Ureter (tissue), 1 donor: ENCODE measurements at regions not wholly inside any gene's neighbourhood (a gene's known extent, or its start where the extent isn't known, plus 50 kb on each side); places are given as distances from the start of the nearest gene placed in this dataset.
"Not testable (repeated sequence)": the region's sequence is repeated elsewhere in the genome, so short reads cannot be mapped to it uniquely, and the experiment has no call there.

Experiments
- DNase-seq: peaks from one replicate; pipeline ENCODE4 v3.0.0-alpha.2; 2020; ENCODE audit warnings: low spot score
- donor health status: DM: yes; HTN: yes; CAD: no.

DNA sequence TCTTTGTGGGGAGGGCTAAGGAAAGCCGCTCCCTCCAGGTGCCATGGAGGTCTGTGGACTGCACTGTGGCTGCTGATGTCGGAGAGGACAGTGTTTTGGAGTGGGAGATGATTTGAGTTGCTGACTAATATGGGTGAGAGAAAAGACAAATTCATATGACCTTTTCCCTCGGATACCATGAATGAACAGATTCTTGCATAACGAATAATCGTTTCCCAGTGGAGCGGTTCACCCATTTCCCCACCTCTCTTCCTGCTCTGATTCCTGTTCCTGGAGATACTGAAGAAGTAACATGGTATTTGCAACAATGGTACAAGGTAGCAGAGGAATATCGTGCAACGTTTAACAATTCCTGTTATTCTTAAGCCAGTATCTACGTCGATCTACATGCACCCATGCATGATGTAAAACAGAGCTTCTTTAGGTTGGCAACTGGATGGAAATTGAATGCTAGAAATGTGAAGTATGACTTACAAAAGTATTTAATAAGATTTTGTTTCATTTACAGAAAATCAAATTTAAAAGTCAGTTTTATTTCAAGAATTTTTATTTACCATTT is 227.1 kb downstream of the TOMM20 start:
- DNase-seq, result no peak

DNA sequence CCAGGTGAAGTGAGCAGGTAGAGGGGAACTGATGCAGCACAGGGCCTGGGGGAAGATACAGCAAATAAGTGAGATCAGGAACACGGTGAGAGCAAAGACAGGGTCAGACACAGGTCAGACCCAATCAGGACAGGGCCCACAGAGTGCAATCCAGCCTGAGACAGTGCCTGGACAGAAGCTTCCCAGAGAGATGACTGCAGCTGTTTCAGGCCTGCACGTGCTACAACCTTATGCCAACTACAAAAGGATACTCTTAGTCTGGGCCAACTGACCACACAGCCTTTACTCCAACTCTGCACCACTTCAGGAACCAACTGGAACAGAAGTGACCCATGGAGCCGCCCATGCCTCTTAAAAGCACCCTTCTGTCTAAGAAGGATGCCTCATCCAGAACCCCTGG is 228.0 kb downstream of the TOMM20 start:
- DNase-seq, result no peak

DNA sequence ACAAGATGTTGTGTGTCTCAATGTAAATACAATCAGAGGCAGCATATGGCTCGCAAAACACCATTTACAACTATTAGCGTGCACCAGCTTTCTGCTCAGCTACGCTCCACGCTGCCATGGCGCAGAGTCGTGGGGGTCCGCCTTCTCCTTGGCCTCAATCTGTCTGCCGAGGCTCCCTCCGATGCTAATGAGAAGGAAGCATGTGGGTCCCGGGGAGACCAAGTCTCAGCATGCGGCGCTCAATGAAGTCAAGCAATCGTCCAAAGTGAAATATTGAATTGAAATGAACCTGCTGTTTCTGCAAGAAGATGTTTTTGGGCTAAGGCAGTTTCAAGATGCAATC is 228.9 kb downstream of the TOMM20 start:
- no peak for DNase-seq

DNA sequence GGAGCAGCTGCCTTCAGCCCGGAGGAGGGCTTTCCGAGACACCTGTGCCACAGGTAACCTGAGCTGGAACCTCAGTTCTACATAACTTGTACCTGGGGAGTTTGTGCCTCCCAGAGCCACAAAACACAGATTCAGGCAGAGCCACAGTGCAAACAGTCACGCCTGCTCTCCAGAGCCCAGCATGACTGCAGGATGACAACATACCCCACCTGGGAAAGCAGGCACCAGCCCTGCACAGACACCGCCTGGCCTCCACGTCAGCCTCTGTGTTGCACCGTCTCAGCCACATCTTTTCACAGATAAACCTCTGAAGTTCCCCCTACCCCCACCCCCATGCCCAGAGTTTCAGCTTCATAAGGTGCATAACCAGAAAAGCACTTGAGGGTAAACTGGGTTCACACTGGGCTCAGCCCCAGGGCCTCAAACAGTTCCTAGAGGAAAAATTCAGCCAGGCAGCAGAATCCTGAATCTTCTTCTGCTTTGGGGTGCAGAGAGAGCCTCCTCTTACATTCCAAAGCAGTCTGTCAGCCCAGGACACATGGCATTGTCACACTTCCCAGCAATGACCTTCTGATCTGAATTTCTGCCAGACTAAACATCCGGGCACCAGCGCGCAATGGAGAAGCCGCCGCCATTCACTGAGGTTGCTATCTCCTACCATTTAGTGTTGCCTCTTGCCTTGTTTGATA is 229.5 kb downstream of the TOMM20 start:
- DNase-seq, result no peak

DNA sequence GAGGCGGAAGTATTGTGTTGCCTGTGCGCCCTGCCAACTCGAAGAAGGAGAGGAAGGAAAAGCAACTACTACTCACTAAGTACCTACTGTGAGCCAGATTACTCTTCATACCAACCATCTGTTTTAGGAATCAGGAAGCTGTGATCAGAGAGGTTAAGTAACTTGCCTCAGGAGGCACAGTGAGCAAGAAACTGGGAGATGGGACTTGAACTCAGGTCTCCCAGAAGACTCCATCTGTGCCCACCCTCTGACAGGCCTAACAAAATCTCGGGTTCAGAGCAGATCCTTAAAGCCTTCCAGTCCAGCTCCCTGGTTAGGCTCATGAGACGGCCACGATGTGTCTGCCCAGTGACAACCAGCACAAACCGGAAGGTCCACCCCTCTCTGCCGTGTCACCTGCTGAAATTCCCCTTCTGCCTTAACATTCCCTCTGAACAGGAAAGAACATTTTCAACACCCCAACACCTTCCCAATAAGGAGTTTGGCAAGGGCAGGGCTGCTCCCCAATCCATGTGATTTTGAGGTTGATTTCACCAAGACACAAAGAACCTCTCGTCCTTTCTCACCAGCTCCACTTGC is 230.1 kb downstream of the TOMM20 start:
- no peak for DNase-seq

DNA sequence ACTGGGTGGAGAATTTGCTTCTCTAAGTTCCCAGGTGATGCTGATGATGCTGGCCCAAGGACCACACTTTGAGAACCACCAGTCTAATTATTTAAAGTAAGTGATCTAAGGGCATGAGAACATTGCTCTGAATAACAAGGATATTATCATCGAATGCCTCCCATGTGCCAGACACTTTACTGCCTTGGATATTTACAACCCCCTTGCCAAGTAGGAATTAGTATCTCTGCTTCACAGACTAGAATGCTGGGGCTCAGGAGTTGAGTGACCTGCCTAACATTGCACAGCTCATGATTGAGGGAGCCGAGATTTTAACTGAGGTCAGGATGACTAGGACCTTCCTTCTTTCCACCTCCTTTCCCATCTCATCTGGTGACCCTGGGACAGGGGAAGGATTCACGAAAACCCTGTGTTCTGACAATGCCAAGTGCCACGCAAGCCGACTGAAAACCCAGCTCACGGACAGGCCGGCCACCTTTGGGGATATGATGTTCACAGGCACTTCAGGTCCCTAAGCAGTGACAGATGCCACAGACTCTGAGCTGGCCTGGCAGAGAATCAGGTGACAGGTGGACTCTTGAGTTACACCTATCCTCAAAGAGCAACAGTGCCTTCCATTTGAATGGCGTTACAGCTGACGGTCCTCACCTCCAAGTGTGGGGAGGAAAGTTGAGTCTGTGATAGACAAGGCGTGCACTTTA is 230.7 kb downstream of the TOMM20 start:
- no peak for DNase-seq

DNA sequence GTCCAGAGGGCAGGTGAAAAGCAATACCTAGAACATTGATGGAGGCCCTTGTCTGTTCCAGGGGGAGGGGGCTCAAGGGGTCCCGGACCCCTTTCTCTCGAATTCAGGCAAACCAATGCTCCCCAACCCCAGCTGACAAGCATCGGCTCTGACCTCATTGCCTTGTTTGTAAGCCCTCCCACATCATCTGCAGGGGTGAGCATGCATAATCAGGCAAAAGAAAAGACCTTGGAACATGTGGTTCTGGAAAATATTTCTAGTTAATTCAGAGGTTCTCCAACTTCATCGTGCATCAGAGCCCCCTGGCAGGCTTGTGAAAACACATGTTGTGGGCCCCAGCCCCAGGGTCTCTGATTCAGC is 231.3 kb downstream of the TOMM20 start:
- DNase-seq, result no peak

DNA sequence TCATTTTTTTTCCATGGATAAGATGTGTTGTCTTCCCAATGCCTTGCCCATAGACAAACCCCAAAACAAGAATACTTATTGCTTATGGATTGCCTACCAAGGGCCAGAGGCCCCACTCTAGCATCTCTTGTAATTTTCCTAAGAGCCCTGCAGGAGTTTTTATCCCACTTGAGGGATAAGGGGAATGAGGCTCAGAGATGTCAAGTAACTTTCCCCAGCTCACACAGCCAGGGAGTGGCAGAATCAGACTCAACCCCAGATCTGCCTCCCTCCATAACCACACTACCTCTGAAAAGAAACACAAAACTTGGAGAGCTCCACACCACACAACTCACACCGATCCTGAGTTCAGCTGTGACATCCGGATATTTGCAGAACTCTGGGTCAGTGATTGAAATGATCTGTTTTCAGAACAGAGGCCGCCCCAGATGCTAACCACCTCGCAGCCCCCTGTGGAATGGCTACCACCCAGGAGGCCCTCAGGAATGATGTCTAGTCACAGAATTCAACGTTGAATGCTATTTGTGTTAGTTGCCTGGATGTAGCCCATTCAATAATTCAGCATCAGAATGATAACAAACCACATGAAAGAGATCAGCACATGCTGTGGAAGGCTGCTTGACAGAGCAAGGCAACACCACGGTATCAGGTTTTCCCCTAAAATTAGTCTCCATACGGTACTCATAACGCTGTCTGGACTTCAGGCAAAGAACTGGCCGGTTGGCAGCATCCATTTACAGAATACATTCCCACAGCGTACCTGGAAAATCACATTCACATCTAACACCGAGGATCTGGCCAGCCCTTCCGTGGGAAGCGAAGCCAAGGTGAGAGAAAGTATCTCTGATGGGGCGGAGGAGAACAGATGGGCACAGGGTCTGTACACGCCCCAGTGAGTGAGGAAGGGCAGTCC is 231.9 kb downstream of the TOMM20 start:
- no peak for DNase-seq

DNA sequence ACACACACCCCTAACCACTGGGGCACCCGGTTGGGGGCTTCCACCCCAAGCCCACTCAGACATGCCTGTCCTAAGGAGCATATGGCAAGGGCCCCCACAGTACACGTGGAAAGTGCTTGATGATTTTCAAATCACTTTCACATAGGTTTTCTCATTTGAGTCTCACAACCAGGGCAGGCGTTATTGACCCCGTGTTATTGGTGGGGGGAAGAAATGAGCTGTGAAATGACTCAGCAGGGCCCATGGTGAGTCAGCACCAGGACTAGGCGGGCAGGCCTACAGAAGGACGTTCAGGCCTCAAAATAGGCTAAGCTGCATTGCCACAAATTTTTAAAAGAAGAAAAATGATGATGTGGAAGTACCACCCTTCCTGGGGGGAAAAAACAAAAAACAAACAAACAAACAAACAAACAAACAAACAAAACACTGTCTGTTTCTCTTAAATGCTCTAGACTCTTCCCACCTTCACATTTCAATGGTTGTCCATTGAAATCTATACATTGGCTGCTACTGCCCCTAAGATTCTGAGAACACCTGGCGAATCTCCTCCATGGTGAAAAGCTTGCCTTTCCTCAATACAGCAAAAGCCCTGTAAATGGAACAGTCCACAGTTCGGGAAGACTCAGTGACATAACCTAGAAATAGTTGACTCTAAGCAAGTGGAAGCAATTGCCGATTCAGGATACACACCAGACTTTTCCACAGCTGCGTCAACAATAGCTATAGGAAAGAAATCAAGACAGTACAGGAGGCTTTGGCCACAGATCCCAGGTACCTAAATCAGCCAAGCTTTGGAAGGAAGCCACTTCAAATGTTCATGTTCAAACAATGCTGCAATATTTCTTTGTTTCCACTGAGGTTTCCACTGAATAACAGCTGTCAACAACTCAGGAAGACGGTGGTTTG is 234.7 kb downstream of the TOMM20 start:
- DNase-seq, result no peak

DNA sequence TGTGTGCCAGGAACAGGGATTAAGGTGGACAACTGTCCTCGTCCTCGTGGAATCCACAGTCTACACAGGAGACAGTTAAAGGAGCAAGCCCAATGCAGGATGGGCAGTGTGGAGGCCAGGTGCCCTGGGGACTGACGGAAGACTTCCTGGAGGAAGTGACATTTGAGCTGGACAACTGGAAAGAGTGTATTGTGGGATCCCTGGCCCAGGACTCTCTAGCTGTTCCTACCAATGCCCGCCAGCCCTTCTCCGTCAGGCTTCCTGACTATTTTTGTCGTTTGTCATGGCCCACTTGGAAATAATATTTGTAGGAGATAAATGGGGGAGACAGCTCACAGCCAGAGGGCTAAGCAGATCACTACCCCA is 235.3 kb downstream of the TOMM20 start:
- DNase-seq, result no peak

DNA sequence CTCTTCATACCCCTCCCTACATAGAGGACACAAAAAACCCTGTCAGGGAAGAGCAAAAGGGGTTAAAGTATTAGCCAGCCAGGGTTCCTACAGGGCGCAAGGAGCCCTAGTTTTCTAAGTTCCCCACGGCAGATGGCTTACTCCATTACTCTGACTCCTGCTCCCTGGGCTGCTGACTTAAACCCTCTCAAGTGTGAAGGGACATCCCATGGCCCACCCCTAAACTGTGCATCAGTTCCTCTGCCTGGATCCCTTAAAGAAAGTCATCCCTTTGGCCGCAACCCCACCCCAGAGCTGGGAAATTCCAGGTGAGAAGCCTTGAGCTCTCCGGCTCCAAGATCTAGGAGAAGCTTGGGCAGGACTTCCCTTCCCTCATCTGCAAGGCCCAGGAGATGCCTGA is 236.0 kb downstream of the TOMM20 start:
- no peak for DNase-seq

DNA sequence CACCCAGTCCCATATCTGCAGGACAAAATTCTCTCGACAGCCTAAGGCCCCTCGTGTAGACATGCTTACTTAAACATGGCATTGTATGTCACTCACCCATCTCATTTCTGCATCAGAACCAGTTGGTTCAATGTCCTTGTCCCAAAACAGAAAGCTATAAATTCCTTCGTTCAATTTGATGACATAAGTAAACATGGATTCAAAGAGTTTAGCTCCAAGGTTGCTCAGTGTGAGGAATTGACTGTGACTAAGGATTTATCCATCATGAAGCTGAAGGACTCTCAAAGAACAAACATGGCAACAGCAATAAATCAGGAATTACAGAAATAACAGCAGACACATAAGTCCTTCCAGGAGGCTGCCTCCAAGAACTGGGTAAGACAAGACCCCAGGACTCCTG is 237.2 kb downstream of the TOMM20 start:
- no peak for DNase-seq

DNA sequence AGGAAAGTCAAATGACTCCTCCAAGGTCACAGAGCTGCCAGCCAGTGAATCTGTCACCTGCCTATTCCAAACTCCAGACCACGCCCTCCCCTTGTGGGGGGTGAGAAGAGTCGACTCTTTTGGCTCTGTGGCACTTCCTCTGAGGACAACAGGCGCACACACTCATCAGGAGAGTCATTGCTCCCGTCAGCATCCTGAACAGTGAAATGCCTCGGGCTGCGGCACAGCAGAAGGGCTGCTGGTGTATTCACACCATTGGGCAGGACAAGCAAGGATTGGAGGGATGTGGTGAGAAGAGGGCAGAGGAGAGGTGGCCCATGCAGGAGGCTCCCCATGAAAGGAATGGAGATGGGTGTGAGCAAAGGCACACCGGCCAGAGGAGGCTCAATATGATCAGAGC is 239.0 kb downstream of the TOMM20 start:
- DNase-seq, result no peak

DNA sequence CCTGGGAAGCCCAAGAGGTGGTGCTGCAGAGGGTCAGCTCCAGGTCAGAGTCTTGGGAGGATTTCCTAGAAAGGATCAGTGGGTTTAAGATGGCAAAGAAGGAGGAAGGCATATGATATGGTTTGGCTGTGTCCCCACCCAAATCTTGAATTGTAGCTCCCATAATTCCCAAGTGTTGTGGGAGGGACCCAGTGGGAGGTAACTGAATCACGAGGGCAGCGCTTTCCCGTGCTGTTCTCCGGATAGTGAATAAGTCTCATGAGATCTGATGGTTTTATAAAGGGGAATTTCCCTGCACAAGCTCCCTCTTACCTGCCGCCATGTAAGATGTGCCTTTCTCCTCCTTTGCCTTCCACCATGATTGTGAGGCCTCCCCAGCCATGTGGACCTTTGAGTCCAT is 240.4 kb downstream of the TOMM20 start:
- DNase-seq, result not testable (repeated sequence)

DNA sequence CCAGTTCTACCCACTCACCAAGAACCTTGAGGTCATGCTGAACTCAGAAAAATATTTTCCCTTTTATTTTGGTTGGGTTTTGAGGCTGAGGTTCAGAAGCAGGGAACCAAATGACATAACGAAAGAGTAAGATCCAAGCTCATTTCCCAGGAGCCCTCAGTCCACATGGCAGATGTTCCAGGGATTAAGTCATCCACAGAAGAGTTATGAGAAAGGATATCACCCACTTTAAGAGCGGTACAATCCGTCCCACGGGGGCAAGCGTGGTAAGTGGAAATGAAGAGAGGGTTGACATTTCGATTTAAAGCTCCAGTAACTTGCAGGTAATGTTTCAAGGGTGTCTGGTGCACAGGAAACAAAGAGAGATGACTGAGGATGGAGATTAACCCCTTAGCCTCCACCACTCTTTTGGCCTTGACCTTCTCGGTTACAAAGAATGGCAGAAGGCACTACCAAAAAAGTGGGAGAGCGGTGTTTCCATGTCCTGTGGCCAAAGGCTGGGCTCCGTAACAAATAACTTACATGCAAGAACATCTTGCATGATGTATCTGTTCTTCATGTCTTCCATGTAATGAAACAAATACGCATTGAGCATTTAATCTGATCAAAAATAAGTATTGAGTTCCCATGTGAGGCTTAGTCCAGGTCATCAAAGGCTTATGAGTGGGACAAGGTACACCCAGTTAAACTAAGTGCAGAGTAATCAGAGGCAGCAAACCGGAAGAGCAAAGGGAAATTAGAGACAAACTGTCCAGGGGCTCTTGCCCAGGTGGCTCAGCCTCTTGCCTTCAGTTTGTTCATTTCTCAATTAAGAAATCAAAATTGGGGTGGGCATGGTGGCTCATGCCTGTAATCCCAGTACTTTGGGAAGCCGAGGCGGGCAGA is 241.4 kb downstream of the TOMM20 start:
- no peak for DNase-seq

DNA sequence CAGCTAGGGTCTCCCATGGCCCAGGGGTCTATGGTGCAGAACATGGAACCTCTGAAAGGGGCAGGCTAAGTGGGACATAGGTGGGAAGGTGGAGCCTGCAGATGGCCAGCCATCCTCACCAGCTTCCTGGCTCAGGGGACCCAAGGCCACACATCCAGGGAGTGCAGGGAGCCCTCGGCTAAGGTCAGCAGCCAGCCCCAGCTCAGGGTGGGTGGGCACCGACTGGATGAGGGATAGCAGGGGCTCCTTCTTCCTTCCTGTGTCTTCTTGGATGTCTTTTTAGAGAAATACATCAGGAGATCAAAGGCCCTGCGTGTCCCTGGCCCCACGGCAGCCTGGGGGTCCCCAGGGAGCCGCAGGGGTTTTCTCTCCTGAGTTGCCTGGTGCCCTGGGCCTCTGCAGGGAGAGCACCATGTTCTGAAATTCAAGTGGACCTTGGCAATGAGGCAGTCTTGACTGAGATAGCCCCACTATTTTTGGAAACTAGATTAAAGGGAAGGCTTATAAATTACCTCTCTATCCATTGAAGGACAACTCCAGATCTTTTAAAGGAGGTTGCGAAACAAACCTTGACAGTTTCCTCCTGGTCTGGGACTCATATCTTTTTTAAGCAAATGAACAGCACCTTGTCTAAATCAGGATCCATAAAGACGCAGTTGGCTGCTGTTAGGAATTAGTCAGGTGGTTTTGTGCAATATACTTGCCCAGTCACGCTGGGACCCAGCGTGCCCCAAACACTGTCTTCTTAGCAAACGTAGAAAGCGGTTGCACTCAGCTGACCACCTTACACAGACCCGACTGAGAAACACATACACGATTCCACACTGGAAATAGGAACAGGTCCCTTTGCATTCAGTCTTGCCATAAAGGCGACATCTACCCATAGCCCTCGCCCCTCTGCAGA is 242.3 kb downstream of the TOMM20 start:
- no peak for DNase-seq

DNA sequence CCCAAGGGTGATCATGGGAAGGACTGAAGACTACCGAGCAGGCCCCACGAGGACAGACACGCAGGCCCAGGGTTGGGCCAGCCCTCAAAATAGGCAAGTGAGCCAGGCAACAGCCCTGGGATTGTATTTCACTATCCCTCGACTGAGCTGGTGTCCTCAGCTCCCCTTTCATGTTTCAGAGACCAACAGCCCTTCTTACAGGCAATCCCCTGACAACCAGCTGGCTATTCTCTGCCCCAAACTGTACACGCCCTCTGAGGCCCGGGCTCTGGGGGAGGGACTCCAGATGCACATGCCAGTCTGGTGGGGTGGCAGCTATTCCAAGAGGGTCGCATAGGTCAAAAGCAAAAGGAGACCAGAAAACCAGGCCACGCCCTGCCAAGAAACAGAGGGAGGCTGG is 243.0 kb downstream of the TOMM20 start:
- no peak for DNase-seq

DNA sequence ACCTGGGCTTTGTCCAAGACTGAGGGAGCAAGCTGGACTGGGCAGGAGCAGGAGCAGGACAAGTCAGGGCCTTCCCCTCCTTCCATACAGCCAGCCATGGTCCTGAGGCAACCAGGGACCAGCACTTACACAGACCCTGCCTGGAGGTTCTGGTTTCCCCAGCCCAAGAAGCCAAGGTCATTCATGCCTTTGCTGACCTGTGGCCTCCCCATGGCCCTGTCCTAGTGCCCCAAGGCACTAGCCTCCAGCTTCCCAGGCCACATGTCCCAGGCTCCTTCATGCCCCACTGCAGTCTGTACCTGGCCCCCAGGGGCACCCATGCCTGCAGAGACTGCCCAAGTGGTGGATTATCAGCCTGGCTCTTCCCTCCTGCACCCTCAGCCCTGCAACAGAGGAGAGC is 243.9 kb downstream of the TOMM20 start:
- no peak for DNase-seq

DNA sequence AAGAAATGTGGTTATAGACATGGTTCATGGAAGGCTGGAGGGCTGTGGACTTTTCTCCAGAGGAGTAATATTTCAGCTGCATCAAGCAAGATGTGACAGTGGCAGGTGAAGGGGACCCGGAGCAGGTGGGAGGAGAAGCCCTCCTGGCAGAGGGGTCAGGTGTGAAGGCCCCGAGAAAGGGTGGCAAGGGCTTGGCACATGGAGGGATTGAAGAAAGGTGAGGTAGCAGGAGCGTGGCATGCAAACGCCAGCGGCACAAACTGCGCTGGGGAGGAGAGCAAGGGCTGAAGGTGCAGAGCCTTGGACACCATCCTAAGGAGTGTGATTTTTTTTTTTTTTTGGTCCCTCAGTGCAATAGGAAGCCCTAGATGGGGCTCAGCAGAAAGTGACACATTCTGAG is 244.6 kb downstream of the TOMM20 start:
- no peak for DNase-seq
